NCI-H69 (cell line): ENCODE measurements at regions not wholly inside any gene's neighbourhood (a gene's known extent, or its start where the extent isn't known, plus 50 kb on each side); places are given as distances from the start of the nearest gene placed in this dataset.
A peak's percentile ranks its signal among the peaks of the same experiment; 100 is the strongest.

Experiments used
- DNase-seq: peaks from one replicate; lab custom pipeline; 2025; lab: John Stamatoyannopoulos, UW

GRCh38 chr2:37544591-37545031 is 126.8 kb downstream of the CDC42EP3 start:
- DNase-seq = peak; percentile 12

GRCh38 chr2:37549598-37549997 is 121.8 kb downstream of the CDC42EP3 start:
- no peak for DNase-seq

- no peak for DNase-seq
Observed at GRCh38 chr2:37550190-37550589, 121.3 kb downstream of the CDC42EP3 start.

- no peak for DNase-seq
Observed at GRCh38 chr2:37551783-37552182, 119.7 kb downstream of the CDC42EP3 start.

- DNase-seq = no peak
Observed at GRCh38 chr2:37552339-37552738, 119.1 kb downstream of the CDC42EP3 start.

- DNase-seq = no peak
Observed at GRCh38 chr2:37553411-37554154, 117.9 kb downstream of the CDC42EP3 start.

GRCh38 chr2:37554155-37554510 is 117.3 kb downstream of the CDC42EP3 start:
- DNase-seq = peak; percentile 3

- DNase-seq = no peak
Observed at GRCh38 chr2:37554687-37555086, 116.8 kb downstream of the CDC42EP3 start.

GRCh38 chr2:37555457-37555856 is 116.0 kb downstream of the CDC42EP3 start:
- DNase-seq = no peak

DNA sequence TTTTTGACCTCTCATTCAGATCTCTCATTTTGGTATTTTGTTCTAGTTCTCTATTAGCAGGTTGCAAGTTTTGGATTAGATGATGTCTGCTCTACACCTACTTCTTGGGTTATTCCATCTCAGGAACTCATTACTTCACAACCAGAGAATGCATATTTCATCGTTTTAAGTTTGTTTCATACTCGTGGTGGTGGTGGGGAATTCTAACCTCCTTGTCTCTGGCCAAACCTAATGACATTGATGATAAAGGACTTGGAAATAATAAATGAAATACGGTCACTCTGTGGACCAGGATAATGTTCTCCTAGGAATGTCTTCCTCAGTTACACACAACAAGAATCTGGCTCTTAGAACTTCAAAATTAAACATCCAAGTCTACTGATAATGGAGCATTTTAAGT is 115.2 kb downstream of the CDC42EP3 start:
- DNase-seq = no peak

- DNase-seq = no peak
Observed at GRCh38 chr2:37558623-37559022, 112.8 kb downstream of the CDC42EP3 start.

DNA sequence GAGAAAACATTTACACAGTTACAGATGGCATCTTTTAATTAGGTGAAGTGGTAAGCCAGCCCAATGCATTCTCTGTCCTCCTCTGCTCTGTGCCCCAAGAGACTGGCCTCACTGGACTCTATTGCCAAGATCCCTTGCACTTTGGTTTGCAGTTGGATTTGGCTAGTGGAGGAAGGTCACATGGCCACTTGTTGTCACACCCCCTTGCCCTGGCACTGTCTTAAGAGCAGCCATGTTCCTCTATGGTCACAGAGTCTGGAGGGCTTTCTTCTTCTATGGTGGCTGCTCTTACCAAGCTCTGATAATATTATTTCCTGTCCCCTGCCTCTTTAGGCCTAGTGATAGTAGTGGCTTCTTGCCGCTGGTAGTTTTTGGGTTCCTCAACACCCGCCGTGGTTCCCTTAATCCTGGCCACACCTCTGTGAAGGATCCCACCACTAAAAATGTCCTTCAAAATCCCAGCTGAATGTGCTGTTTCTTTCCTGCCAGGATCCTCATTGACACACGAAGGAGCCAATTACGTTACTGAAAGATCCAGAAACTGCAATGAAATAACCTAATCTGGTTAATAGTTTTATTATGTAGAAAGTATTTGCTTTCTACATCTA is 111.1 kb downstream of the CDC42EP3 start:
- peak; percentile 64 for DNase-seq

DNA sequence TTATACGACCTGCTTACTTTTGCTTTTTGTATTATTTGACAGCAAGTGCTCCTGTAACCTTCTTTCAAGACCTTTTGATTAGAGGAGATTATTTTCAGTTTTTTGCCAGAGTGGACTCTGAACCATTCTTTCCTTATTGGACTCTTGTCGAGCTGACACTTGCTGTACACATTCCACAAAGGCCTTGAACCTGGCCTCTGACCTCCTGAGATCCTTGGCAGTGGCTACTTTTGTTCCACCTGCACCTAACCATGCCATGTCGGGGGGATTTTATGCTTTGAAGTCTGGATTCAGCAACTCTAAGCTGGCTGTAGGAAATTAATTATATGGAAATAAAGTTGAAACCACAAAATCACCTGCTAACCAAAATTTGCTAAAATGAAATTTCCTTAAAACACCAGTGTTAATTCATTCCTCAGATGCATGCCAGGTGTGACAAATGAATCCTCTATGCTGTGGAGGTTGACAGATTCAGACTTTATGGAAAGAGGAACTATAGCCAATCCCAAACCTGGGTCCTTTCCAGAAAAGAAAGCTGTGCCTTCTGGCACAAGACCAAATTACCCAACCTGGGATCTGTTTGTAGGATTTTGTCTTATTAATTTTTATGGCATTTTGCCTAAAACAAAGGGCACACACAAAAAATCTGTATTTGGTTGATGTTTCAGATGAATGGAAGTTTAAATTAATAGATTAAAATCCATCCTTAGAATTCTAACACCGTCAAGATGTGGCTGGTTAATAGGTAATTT is 110.4 kb downstream of the CDC42EP3 start:
- peak; percentile 66 for DNase-seq

- DNase-seq = peak; percentile 32
Observed at GRCh38 chr2:37561615-37562569, 109.5 kb downstream of the CDC42EP3 start.

DNA sequence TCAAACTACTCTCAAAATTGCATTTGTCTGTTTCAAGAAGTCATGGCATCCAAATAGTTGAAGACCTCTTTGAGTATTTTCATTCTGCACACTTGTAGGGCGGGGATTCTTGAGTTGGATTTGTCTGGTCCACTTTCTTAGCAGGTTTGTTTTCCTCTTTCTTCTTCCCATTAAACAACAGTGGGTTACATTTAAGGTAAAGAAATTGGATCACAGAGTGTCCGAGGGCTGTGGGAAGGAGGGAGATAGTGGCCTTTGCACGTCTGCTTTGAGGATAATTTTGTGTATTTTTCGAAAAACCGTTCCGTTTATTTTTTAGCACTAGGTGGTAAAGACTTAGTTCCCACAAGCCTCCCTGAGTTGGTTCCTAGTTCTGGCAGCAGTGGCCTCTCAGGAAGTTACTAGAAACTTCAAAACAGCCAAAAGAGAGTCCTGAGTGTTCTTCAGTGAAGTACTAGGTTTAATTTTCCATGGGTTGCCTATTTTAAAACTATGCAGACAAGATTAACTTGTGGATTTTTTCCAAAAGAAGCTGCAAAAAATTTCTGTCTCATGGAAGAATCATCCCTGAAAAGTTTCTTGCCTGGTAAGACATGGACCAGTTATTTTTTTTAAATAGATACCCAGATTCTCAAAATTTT is 107.9 kb downstream of the CDC42EP3 start:
- no peak for DNase-seq

DNA sequence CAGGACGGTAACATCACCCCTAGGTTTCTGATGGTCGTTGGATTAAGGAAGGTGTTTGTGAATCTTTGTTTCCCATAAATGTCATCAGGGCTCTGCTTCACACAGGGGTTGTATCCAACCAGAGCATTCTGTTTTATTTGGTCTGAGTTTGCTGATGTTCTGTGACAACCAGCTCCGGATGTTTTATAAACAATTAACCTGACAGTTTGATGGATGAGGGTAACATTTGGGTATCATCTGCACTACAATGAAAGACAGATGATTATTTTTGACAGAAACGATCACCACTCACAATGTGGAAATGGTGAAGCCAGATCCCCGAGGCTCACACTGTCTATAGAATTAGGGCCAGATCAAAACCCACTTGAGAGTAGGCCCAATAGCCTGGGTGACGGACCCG is 107.1 kb downstream of the CDC42EP3 start:
- DNase-seq = peak; percentile 22

GRCh38 chr2:37566517-37566981 is 104.9 kb downstream of the CDC42EP3 start:
- DNase-seq = no peak

DNA sequence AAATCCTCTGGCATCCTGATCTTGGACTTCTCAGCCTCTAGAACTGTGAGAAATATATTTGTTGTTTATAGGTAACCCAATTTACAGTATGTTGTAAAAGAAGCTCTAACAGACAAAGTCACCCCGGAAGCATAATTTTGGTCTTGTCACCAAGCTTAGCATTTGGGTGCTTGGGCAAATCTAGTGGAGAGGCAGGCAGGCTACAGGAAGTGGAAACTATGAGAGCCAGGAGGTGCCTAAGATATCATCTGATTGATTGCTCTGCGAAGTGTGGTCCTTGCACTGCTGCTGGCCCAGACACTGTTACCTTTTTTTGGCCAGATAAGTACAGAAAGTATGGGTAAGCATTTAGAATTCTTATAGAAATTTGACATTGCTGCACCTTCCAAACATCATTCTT is 102.9 kb downstream of the CDC42EP3 start:
- DNase-seq = no peak

DNA sequence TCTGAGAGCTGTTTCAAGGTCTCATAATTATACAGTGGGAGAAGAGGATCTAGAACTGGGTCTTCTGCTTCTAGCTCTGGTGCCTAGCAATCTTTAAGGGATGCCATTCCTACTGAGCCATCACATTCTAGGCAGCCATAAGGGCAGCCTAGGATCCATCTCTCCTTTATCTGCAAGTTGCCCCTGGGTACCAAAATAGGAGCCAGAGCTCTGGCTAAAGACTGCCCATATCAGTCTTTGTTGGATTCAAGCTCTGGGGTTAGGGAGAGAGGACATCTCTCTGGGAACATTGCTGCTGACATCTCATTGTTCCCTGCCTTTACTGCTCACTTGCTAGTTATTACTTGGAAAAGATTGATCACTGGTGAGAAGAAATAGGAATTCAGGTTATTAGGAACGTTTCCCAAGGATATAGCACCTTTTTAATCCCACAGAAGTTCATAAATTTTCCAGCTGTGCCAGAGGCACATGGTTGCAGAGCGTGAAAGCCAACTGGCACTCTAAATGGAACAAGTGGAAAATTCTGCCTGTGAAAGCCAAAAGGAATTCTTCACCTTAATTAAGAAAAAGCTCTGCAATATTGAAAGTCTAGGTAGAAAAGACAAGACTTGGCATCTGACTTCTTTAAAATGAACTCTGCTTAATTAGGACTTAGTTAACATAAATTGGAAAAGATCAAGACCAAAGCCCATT is 102.2 kb downstream of the CDC42EP3 start:
- no peak for DNase-seq

DNA sequence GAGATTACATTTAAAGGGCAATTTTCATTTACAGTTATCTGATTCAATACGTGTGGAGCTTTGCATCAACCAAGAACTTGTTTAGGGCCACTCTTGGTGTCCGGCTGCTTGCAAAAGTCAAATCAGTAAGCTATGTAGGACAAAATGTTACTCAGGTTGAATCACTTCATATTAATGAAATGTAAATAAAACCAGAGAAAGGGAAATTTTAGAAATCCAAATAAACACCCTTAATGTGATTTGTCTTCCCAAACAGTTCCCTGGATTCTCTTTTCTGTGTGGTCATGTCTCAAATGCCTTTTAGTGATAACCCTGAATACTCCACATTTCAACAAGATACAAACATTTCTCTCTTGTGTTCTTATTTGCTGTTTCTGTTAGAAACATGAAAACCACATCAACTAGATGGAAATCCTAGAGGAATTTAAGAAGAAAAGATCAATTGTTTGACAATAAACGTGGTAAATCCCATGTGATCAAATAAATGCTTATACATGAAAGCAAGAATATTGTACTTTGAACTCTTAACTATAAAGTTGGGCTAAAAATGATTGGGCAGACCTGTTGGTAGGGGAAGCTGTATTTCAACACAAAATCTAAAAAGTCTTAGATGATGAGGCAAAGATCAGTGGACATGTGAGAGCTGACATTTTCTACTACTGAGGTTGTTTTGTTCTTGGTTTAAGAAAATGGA is 101.3 kb downstream of the CDC42EP3 start:
- DNase-seq = no peak
